NCI-H526 treated with DMSO at 0.1 percent for 48 hours (cell line): ENCODE measurements at regions not wholly inside any gene's neighbourhood (a gene's known extent, or its start where the extent isn't known, plus 50 kb on each side); places are given as distances from the start of the nearest gene placed in this dataset.

ENCODE experiments used
- DNase-seq: peaks from one replicate; lab custom pipeline; 2025; lab: John Stamatoyannopoulos, UW

- no peak for DNase-seq
Observed at GRCh38 chr18:43805646-43806194, 528.4 kb upstream of the SYT4 start.

- DNase-seq = no peak
Observed at GRCh38 chr18:43812627-43813026, 535.3 kb upstream of the SYT4 start.

- no peak for DNase-seq
Observed at GRCh38 chr18:43819397-43819796, 542.1 kb upstream of the SYT4 start.

GRCh38 chr18:43819873-43820272, 542.6 kb upstream of the SYT4 start:
- no peak for DNase-seq

- DNase-seq = no peak
Observed at GRCh38 chr18:43825768-43826167, 548.5 kb upstream of the SYT4 start.

- no peak for DNase-seq
Observed at GRCh38 chr18:43826215-43826614, 548.9 kb upstream of the SYT4 start.

GRCh38 chr18:43827311-43827710, 550.0 kb upstream of the SYT4 start:
- DNase-seq = no peak

- no peak for DNase-seq
Observed at GRCh38 chr18:43830303-43830702, 553.0 kb upstream of the SYT4 start.

- peak; percentile 15 for DNase-seq
Observed at GRCh38 chr18:43830947-43831346, 553.7 kb upstream of the SYT4 start.

GRCh38 chr18:43846299-43846698, 569.0 kb upstream of the SYT4 start:
- no peak for DNase-seq

GRCh38 chr18:43847164-43848091, 570.1 kb upstream of the SYT4 start:
- DNase-seq = no peak

- peak; percentile 13 for DNase-seq
Observed at GRCh38 chr18:43849831-43850230, 572.5 kb upstream of the SYT4 start.

GRCh38 chr18:43855376-43855775, 578.1 kb upstream of the SYT4 start:
- DNase-seq = no peak

- DNase-seq = no peak
Observed at GRCh38 chr18:43863180-43863579, 585.9 kb upstream of the SYT4 start.

GRCh38 chr18:43866696-43867095, 589.4 kb upstream of the SYT4 start:
- DNase-seq = no peak

GRCh38 chr18:43868497-43868995, 591.3 kb upstream of the SYT4 start:
- DNase-seq = no peak

GRCh38 chr18:43869451-43870008, 592.2 kb upstream of the SYT4 start:
- DNase-seq = no peak

GRCh38 chr18:43870626-43871025, 593.3 kb upstream of the SYT4 start:
- DNase-seq = no peak

- DNase-seq = no peak
Observed at GRCh38 chr18:43875511-43875910, 598.2 kb upstream of the SYT4 start.

GRCh38 chr18:43876286-43876685, 599.0 kb upstream of the SYT4 start:
- DNase-seq = no peak

- no peak for DNase-seq
Observed at GRCh38 chr18:43876748-43877147, 599.5 kb upstream of the SYT4 start.

- no peak for DNase-seq
Observed at GRCh38 chr18:43877616-43878321, 600.5 kb upstream of the SYT4 start.
